ENCODE measurements at regions not wholly inside any gene's neighbourhood (a gene's known extent, or its start where the extent isn't known, plus 50 kb on each side); places are given as distances from the start of the nearest gene placed in this dataset.
"Not testable (repeated sequence)": the region's sequence is repeated elsewhere in the genome, so short reads cannot be mapped to it uniquely, and the experiment has no call there.

DNA sequence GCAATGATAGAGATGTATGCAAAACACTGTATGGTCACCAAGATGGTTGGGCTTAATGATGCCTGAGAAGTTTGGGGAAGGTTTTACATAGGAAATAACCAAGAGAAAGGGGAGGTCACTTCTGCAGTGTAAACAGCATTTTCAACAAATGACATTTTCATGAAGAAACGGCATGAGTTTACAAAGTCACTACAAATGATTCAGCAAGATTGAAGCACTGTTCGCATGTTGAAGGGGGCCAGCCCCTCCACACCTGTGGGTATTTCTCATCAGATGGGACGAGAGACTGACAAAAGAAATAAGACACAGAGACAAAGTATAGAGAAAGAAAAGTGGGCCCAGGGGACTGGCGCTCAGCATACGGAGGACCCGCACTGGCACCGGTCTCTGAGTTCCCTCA, 234.1 kb upstream of the POGK start:
- DNase-seq (ENCODE audit: low read depth, low spot score): no peak

DNA sequence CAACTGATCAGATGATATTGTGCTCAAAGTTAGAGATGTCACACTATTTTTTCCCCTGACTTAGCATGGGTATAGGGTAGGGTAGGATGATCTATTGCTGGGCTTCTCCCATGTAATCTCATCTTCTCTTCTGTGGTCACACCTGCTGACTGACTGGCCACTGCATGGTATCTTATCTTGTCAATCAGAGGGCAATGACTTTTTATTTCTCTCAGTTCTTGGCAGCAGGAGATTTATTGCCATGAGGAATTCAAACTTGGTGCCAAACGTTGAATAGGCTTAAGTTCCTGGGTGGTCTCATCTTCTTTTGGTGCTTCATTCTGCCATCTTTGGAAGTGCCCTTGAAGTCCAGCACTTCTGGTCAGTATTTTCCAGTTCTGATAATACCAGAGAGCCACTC, 226.4 kb upstream of the POGK start:
- no peak for DNase-seq (ENCODE audit: low read depth, low spot score)

DNA sequence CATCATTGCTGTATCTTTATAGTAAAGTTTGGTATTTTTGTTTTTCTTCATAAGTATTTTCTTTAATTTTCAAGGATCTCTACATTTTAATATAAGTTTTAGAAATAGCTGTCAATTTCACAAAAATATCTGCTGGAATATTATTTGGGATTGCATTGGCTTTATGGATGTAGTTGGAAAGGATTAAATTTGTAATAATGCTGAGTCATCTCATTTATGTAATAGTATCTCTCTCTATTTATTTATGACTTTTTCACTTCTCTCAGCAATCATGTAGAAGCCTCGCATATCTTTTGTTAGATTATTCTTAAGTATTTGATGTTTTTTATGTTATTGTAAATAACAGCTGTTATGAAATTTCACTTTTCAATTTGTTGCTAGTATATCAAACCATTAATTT, 223.1 kb upstream of the POGK start:
- DNase-seq (ENCODE audit: low read depth, low spot score): no peak

DNA sequence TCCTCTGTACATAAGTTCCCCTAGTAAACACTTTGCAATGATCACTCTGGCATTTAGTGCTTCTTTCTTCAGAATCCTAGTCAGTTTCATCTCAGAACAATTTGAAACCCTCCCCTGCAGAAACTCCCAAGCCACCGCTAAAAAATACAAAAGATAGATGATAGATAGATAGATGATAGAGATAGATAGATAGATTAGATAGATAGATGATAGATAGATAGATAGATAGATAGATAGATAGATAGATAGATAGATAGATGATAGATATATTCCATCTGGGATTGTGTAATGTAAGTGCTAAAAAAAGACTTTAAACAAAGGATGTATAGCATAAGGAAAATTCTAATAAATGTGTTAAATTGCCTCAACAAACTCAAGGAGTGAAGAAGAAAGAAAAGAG, 212.6 kb upstream of the POGK start:
- DNase-seq (ENCODE audit: low read depth, low spot score): no peak

GRCh38 chr1:166627558-166627957, 211.7 kb upstream of the POGK start:
- DNase-seq (ENCODE audit: low read depth, low spot score): no peak

GRCh38 chr1:166628259-166628658, 211.0 kb upstream of the POGK start:
- no peak for DNase-seq (ENCODE audit: low read depth, low spot score)

- no peak for DNase-seq (ENCODE audit: low read depth, low spot score)
These were observed 209.3 kb upstream of the POGK start for GRCh38 chr1:166629946-166630345.

DNA sequence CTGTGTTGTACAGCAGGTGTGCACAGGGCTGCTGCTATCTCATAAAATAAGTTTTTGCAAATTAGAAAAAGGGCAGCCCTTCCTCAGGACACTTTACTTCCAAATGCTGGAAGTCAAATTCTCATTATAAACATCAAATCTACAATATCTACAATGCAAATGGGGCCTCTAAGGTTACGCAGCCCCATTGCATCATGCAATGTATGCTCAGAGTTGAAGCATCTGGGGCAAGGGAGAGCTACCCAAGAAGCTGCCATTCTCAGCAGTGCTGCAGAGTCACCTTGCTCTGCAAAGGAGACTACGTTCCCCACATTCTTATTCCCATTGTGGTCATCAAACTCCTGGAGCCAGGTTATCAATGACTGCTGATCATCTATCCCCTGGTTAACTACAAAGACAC, 208.9 kb upstream of the POGK start:
- no peak for DNase-seq (ENCODE audit: low read depth, low spot score)

GRCh38 chr1:166638137-166638536, 201.1 kb upstream of the POGK start:
- no peak for DNase-seq (ENCODE audit: low read depth, low spot score)

DNA sequence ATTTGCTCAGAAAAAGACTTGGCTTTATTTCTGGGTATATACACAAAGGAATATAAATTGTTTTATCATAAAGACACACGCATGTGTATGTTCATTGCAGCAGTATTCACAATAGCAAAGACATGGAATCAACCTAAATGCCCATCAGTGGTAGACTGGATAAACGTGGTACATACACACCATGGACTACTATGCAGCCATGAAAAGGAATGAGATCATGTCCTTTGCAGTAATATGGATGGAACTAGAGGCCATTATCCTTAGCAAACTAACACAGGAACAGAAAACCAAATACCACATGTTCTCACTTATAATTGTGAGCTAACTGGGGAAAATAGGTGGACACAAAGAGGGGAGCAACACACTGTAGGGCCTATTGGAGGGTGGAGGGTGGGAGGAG, 182.0 kb upstream of the POGK start:
- DNase-seq (ENCODE audit: low read depth, low spot score): not testable (repeated sequence)

DNA sequence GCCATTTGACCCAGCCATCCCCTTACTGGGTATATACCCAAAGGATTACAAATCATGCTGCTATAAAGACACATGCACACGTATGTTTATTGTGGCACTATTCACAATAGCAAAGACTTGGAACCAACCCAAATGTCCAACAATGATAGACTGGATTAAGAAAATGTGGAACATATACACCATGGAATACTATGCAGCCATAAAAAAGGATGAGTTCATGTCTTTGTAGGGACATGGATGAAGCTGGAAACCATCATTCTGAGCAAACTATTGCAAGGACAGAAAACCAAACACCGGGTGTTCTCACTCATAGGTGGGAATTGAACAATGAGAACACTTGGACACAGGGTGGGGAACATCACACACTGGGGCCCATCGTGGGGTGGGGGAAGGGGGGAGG, 172.5 kb upstream of the POGK start:
- not testable (repeated sequence) for DNase-seq (ENCODE audit: low read depth, low spot score)

DNA sequence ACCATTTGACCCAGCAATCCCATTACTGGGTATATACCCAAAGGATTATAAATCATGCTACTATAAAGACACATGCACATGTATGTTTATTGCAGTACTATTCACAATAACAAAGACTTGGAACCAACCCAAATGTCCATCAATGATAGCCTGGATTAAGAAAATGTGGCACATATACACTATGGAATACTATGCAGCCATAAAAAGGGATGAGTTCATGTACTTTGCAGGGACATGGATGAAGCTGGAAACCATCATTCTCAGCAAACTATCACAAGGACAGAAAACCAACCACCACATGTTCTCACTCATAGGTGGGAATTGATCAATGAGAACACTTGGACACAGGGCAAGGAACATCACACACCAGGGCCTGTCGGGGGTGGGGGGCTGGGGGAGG, 171.7 kb upstream of the POGK start:
- DNase-seq (ENCODE audit: low read depth, low spot score): not testable (repeated sequence)

DNA sequence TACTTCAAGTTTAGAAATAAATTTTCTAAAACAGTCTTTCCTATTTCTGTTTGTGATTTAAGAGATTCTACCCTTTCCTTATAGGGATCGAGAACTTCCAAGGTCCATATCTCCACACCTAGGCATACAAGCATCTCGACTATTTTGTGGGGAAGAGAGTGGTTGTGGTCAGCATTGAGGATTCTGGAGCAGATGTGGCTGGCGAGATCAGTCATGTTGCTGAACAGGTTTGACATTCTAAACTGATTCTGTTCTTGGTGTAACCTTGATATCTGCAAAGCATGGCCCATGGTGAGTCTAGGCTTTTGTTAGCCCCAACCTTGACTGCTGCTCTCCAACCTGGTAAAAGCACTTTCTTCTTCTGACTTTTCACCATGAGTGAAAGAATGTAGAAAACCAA, 167.6 kb upstream of the POGK start:
- DNase-seq (ENCODE audit: low read depth, low spot score): no peak

- no peak for DNase-seq (ENCODE audit: low read depth, low spot score)
These were observed 165.6 kb upstream of the POGK start for GRCh38 chr1:166673722-166674121.

DNA sequence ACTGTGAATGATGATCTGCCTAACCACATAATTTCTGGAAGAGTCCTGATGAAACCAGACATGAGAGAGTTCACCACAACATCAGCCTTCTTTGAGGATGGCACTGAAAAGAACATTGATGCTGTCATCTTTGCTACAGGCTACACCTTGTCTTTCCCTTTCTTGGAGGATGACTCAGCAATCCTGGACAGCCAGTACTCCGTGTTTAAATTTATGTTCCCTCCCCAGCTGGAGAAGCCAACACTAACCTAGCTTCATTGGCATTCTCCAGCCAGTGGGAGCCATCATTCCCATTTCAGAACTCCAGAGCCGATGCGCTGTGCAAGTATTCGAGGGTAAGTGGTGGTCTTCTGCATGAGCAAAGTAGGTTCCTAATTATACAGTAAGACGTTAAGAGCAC, 164.1 kb upstream of the POGK start:
- no peak for DNase-seq (ENCODE audit: low read depth, low spot score)

- no peak for DNase-seq (ENCODE audit: low read depth, low spot score)
These were observed 162.3 kb upstream of the POGK start for GRCh38 chr1:166676981-166677380.

DNA sequence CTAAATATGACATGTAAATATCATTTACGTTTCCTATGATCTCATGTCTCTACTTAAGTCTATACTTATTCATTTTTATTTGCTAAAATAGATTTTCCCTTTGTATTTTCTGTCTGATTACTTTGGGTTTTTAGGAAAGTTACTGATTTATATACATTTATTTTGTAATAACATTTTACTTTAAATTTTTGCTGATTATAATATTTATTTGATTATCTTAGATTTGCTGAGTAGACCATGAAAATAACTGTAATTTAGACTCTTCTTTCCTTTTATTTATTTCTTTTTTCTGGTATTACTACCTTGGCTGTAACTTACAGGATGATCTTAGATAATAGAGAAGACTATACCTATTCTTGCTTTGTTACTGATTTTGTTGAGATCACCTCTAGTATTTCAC, 159.9 kb upstream of the POGK start:
- no peak for DNase-seq (ENCODE audit: low read depth, low spot score)

DNA sequence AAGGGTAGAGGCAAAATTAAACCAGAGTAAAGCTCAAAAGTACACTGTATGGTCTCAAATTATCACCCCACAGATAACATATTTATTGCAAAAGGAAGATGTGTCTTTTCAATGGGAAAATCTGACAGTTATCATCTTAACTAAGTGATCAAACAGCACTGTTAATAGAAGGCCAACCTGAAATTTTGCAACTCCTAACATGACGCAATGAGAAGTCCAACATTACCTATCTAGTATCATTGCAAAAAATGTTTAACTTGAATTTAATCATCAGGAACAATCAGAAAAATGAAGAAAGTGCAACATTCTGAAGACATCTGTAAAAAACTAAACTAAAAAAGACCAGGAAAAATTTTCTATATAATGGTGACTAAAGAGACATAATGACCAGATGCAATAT, 156.7 kb upstream of the POGK start:
- no peak for DNase-seq (ENCODE audit: low read depth, low spot score)

DNA sequence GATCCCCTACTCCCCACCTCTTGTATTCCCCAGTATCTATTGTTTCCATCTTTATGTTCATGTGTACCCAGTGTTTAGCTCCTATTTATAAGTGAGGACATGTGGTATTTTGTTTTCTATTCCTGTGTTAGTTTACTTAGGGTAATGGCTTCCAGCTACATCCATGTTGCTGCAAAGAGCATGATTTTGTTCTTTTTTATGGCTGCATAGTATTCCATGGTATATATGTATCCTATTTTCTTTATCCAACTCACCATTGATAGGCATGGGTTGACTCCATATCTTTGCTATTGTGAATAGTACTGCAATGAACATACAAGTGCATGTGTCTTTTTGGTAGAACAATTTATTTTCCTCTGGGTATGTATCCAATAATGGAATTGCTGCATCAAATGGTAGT, 154.6 kb upstream of the POGK start:
- not testable (repeated sequence) for DNase-seq (ENCODE audit: low read depth, low spot score)

GRCh38 chr1:166685200-166685599, 154.1 kb upstream of the POGK start:
- DNase-seq (ENCODE audit: low read depth, low spot score): no peak

DNA sequence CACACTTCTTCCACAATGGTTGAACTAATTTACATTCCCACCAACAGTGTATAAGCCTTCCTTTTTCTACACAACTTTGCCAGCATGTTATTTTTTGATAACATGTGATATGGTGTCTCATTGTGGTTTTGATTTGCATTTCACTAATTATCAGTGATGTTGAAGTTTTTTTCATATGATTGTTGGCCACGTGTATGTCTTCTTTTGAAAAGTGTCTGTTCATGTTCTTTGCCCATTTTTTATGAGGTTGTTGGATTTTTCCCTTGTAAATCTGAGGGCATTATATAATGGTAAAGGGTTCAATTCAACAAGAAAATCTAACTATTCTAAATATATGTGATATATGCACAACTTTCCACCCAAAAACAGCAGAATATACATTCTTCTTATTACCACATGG, 153.4 kb upstream of the POGK start:
- DNase-seq (ENCODE audit: low read depth, low spot score): not testable (repeated sequence)

DNA sequence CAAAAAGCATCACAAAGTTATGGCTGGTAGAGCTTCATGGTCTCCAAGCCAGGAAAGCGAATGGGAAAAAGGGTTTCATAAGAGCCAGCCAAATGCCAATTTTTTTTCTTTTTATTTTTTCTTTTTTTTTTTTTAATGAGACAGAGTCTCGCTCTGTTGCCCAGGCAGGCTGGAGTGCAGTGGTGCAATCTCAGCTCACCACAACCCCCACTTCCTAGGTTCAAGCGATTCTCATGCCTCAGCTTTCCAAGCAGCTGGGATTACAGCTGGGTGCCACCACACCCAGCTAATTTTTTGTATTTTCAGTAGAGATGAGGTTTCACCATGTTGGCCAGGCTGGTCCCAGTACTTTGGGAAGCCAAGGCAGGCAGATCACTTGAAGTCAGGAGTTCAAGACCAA, 148.7 kb upstream of the POGK start:
- not testable (repeated sequence) for DNase-seq (ENCODE audit: low read depth, low spot score)

DNA sequence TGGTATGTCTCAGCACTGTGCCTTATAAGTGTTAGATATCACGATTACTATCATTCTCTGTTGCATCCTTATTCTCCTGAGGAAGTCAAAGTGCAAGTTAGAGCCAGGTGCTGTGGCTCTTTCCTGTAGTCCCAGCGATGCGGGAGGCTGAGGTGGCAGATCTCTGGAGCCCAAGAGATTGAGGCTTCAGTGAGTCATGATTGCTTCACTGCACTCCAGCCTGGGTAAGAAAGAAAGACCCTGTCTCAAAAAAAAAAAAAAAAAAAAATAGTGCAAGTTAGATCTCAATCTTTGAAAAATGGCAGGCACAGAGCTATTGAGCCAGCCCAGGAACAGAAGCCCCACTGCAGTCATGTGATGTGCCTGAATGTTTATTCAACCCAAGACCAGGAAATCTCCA, 147.8 kb upstream of the POGK start:
- no peak for DNase-seq (ENCODE audit: low read depth, low spot score)

DNA sequence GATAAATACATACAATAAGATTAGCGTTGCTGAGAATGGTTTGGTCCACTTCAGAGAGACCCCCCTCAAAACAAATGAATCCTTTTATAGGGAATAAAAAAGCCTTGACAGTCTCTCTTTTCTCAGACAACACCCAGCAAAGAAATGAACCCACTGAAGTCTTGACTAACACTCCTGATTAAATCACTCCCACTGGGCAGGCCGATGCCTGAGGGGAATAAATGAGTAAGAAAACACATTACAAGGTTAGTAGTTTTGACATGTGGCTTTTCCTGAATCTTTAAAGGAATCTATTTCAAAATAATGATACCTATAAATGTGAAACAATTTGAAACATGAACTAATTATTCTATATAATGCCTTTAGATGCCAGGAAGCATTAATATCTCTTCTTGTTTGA, 146.9 kb upstream of the POGK start:
- DNase-seq (ENCODE audit: low read depth, low spot score): no peak

DNA sequence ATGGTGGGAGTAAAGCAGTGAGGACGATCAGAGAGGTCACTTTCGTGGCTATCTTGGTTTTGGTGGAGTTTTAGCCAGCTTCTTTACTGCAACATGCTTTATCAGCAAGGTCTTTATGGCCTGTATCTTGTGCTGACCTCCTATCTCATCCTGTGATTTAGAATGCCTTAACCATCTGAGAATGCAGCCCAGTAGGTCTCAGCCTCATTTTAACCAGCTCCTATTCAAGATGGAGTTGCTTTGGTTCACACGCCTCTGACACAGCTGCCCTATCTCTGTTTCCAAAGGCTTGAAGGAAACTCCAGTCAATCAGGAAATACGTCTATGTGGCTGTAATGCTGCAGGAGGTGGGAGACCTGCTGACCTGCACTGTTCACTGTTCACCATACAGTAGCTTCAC, 146.1 kb upstream of the POGK start:
- no peak for DNase-seq (ENCODE audit: low read depth, low spot score)
